Neural progenitor cell (in vitro differentiated cells): ENCODE measurements at regions not wholly inside any gene's neighbourhood (a gene's known extent, or its start where the extent isn't known, plus 50 kb on each side); places are given as distances from the start of the nearest gene placed in this dataset.

Experiments used
- DNase-seq: peaks from one replicate; pipeline ENCODE4 v3.0.0-alpha.2; 2016; ENCODE audit warnings: low spot score
- H2AFZ ChIP-seq: fragments of 200-600 bp; sonication (generic); replicated peaks from 2 replicates; pipeline ENCODE4 v1.6.1; 2016; ENCODE audit warnings: antibody characterized with exemption
- H3F3A ChIP-seq: fragments of 200-600 bp; sonication (generic); 2 replicates; pipeline ENCODE4 v1.6.1; 2016; ENCODE audit warnings: antibody characterized with exemption, low read depth
- H3K27ac ChIP-seq: fragments of 200-600 bp; sonication (generic); 2 replicates; pipeline ENCODE4 v1.5.1; 2016; ENCODE audit warnings: mild to moderate bottlenecking
- H3K27me3 ChIP-seq: fragments of 200-600 bp; sonication (generic); 2 replicates; pipeline ENCODE4 v1.6.1; 2016; ENCODE audit warnings: mild to moderate bottlenecking, moderate library complexity
- H3K36me3 ChIP-seq: fragments of 200-600 bp; sonication (generic); 2 replicates; pipeline ENCODE4 v1.5.1; 2016
- H3K4me1 ChIP-seq: fragments of 200-600 bp; sonication (generic); 2 replicates; pipeline ENCODE4 v1.6.1; 2016; ENCODE audit warnings: mixed run types
- H3K4me2 ChIP-seq: fragments of 200-600 bp; sonication (generic); 2 replicates; pipeline ENCODE4 v1.6.1; 2016
- H3K4me3 ChIP-seq: fragments of 200-600 bp; sonication (generic); 2 replicates; pipeline ENCODE4 v1.5.1; 2016
- H3K79me2 ChIP-seq: fragments of 200-600 bp; sonication (generic); 2 replicates; pipeline ENCODE4 v1.6.1; 2016; ENCODE audit warnings: low read depth
- H3K9ac ChIP-seq: fragments of 200-600 bp; sonication (generic); 2 replicates; pipeline ENCODE4 v1.6.1; 2016
- H3K9me3 ChIP-seq: fragments of 200-600 bp; sonication (generic); 2 replicates; pipeline ENCODE4 v1.5.1; 2016; ENCODE audit warnings: low read depth
- H4K20me1 ChIP-seq: fragments of 200-600 bp; sonication (generic); 2 replicates; pipeline ENCODE4 v1.6.1; 2016; ENCODE audit warnings: low read depth
- H3K27ac Mint-ChIP-seq: 3 replicates; pipeline ENCODE4 v1.8.0; 2021; ENCODE audit warnings: mixed read lengths
- H3K27me3 Mint-ChIP-seq: 2 replicates; pipeline ENCODE4 v1.8.0; 2022; ENCODE audit warnings: low read depth, mild to moderate bottlenecking, inconsistent platforms, moderate library complexity, mixed read lengths; ENCODE audit not compliant: insufficient read depth
- H3K36me3 Mint-ChIP-seq: 3 replicates; pipeline ENCODE4 v1.8.0; 2021; ENCODE audit warnings: mixed read lengths
- H3K4me1 Mint-ChIP-seq: 3 replicates; pipeline ENCODE4 v1.8.0; 2021; ENCODE audit warnings: mixed read lengths
- H3K4me3 Mint-ChIP-seq: 3 replicates; pipeline ENCODE4 v1.8.0; 2021; ENCODE audit warnings: mild to moderate bottlenecking, moderate library complexity, mixed read lengths
- H3K9me3 Mint-ChIP-seq: 3 replicates; pipeline ENCODE4 v1.8.0; 2020; ENCODE audit warnings: mixed read lengths
- EZH2 ChIP-seq: fragments of 200-600 bp; sonication (generic); IDR thresholded peaks from 2 replicates; pipeline ENCODE4 v1.6.1; 2017; ENCODE audit warnings: antibody characterized with exemption, mild to moderate bottlenecking, moderate library complexity
- EZH2phosphoT487 ChIP-seq: fragments of 200-600 bp; sonication (generic); IDR thresholded peaks from 2 replicates; pipeline ENCODE4 v1.6.1; 2017; ENCODE audit warnings: antibody characterized with exemption
- TF ChIP-seq, protein P1 (sequence below): fragments of 200-600 bp; sonication (generic); IDR thresholded peaks from 2 replicates; pipeline ENCODE4 v1.5.1; 2017; ENCODE audit warnings: antibody characterized with exemption, mild to moderate bottlenecking

DNA sequence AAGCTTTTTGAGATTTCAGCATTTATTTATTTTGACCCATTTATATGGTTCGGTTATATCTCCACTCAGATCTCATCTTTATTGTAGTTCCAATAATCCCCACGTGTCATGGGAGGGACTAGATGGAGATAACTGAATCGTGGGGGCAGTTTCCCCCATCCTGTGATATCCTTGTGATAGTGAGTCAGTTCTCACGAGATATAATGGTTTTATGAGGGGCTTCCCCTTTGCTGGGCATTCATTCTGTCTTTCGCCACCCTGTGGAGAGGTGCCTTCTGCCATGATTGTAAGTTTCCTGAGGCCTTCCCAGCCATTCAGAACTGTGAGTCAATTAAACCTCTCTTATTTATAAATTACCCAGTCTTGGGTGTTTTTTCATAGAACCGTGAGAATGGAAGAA, 96.5 kb upstream of the PCSK1 start:
- Mint-ChIP-seq H3K36me3 (no peaks in the 10 kb centered on the region), H3K4me1 (peaks cover 7% of the 10 kb centered on the region), H3K9me3 (no peaks in the 10 kb centered on the region), H3K27ac (no peak overlapping the region), H3K4me3 (no peak overlapping the region), H3K27me3 (peaks cover 2% of the 10 kb centered on the region)
- Histone ChIP-seq H2AFZ (no peak overlapping the region), H3K9ac (no peak overlapping the region), H3K27me3 (no peaks in the 10 kb centered on the region), H3K27ac (no peak overlapping the region), H3K4me2 (no peak overlapping the region), H3F3A (no peaks in the 10 kb centered on the region), H3K36me3 (no peaks in the 10 kb centered on the region), H4K20me1 (no peaks in the 10 kb centered on the region), H3K9me3 (no peaks in the 10 kb centered on the region), H3K4me3 (no peak overlapping the region), H3K79me2 (no peaks in the 10 kb centered on the region), H3K4me1 (no peaks in the 10 kb centered on the region)
- no peak for DNase-seq
- TF ChIP-seq EZH2phosphoT487 (no peak), EZH2 (no peak)
- TF ChIP-seq, protein P1, sequence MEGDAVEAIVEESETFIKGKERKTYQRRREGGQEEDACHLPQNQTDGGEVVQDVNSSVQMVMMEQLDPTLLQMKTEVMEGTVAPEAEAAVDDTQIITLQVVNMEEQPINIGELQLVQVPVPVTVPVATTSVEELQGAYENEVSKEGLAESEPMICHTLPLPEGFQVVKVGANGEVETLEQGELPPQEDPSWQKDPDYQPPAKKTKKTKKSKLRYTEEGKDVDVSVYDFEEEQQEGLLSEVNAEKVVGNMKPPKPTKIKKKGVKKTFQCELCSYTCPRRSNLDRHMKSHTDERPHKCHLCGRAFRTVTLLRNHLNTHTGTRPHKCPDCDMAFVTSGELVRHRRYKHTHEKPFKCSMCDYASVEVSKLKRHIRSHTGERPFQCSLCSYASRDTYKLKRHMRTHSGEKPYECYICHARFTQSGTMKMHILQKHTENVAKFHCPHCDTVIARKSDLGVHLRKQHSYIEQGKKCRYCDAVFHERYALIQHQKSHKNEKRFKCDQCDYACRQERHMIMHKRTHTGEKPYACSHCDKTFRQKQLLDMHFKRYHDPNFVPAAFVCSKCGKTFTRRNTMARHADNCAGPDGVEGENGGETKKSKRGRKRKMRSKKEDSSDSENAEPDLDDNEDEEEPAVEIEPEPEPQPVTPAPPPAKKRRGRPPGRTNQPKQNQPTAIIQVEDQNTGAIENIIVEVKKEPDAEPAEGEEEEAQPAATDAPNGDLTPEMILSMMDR, result no peak

DNA sequence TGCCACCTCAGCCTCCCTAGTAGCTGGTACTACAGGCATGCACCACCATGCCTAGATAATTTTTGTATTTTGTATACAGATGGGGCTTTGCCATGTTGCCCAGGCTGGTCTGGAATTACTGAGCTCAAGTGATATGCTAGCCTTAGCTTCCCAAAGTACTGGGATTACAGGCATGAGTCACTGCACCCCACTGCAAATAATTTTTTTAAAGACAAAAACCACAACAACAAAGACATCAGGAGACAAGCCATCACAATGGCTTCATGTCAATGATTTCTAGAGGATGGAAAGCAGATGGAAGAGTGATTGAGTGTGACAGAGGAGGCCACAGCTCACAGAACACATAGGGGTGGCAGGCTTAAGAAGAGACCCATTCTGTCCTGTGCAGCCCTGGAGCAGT, 97.9 kb upstream of the PCSK1 start:
- no peaks in the 10 kb centered on the region for H3K9me3 Mint-ChIP-seq
- no peak overlapping the region for H3K4me3 Mint-ChIP-seq
- TF ChIP-seq EZH2, result no peak
- TF ChIP-seq, protein P1, result no peak
- no peak for TF ChIP-seq EZH2phosphoT487
- no peaks in the 10 kb centered on the region for H3K36me3 ChIP-seq
- H3K27me3 Mint-ChIP-seq, result peaks cover 2% of the 10 kb centered on the region
- peaks cover 7% of the 10 kb centered on the region for H3K4me1 Mint-ChIP-seq
- H4K20me1 ChIP-seq, result no peaks in the 10 kb centered on the region
- no peaks in the 10 kb centered on the region for H3K79me2 ChIP-seq
- no peak overlapping the region for H3K9ac ChIP-seq
- H3K4me2 ChIP-seq, result no peak overlapping the region
- H3F3A ChIP-seq, result no peaks in the 10 kb centered on the region
- no peaks in the 10 kb centered on the region for H3K9me3 ChIP-seq
- H3K36me3 Mint-ChIP-seq, result no peaks in the 10 kb centered on the region
- no peak overlapping the region for H3K27ac Mint-ChIP-seq
- H3K4me3 ChIP-seq, result no peak overlapping the region
- DNase-seq, result no peak
- H3K27me3 ChIP-seq, result no peaks in the 10 kb centered on the region
- no peak overlapping the region for H2AFZ ChIP-seq
- H3K27ac ChIP-seq, result no peak overlapping the region
- H3K4me1 ChIP-seq, result no peaks in the 10 kb centered on the region

DNA sequence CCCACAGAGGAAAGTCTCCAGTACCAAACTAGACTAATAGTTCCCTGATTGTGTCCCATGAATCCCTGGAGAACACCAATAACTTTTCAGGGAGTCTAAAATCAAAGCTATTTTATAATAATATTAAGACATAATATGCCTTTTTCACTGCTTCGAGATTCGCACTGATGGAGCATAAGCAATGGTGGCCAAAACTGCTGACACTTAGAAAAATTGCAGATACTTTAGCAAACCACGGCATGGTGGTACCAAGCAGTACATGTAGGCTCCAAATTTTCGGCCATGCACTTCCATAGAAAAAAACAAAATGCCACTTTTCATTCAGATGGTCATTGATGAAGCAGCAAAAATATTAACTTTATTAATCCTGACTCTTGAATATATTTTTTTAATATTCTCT, 100.3 kb upstream of the PCSK1 start:
- H3K27me3 ChIP-seq, result no peaks in the 10 kb centered on the region
- H3K4me3 Mint-ChIP-seq, result no peak overlapping the region

DNA sequence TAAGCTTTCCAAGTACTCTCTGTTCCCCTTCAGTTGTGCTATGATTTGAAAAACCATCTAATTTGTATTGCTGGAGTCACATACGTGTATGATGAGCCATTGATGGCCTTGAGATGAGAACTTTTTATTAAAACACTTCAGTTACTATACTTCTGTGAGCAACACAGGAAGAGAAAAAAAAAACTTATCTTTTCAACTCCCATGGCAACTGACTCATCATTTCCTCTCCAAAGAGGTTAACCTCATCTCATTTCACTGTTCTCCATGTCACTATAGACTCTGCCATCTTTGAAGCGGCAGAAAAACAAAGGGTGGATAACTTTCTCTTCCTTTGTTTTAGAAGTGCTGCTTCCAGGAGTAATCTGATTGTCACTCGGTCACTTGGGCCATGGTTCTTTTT, 104.3 kb upstream of the PCSK1 start:
- Histone ChIP-seq H3K9ac (no peak overlapping the region), H3K79me2 (no peaks in the 10 kb centered on the region), H2AFZ (no peak overlapping the region), H3K36me3 (no peaks in the 10 kb centered on the region), H3K9me3 (no peaks in the 10 kb centered on the region), H4K20me1 (no peaks in the 10 kb centered on the region), H3F3A (no peaks in the 10 kb centered on the region), H3K4me1 (no peaks in the 10 kb centered on the region), H3K4me2 (no peak overlapping the region), H3K27me3 (no peaks in the 10 kb centered on the region), H3K27ac (no peak overlapping the region), H3K4me3 (no peak overlapping the region)
- Mint-ChIP-seq H3K36me3 (no peaks in the 10 kb centered on the region), H3K9me3 (peaks cover 3% of the 10 kb centered on the region), H3K4me1 (no peaks in the 10 kb centered on the region), H3K27ac (no peak overlapping the region), H3K27me3 (peaks cover 2% of the 10 kb centered on the region), H3K4me3 (no peak overlapping the region)
- TF ChIP-seq EZH2 (no peak), EZH2phosphoT487 (no peak)
- TF ChIP-seq, protein P1, result no peak
- DNase-seq, result no peak

More for the DNA sequence above, 100.3 kb upstream of the PCSK1 start:
- H3K27ac Mint-ChIP-seq, result no peak overlapping the region
- no peak for DNase-seq
- TF ChIP-seq EZH2phosphoT487, result no peak
- TF ChIP-seq EZH2, result no peak
- H3K9me3 ChIP-seq, result no peaks in the 10 kb centered on the region
- no peaks in the 10 kb centered on the region for H3K79me2 ChIP-seq
- no peaks in the 10 kb centered on the region for H3K36me3 Mint-ChIP-seq
- H3K27ac ChIP-seq, result no peak overlapping the region
- peaks cover under 1% of the 10 kb centered on the region for H3K4me1 Mint-ChIP-seq
- no peak overlapping the region for H3K4me3 ChIP-seq
- no peaks in the 10 kb centered on the region for H3F3A ChIP-seq
- H3K9ac ChIP-seq, result no peak overlapping the region
- H3K4me1 ChIP-seq, result no peaks in the 10 kb centered on the region
- no peaks in the 10 kb centered on the region for H4K20me1 ChIP-seq
- H3K4me2 ChIP-seq, result no peak overlapping the region
- no peak overlapping the region for H2AFZ ChIP-seq
- peaks cover 2% of the 10 kb centered on the region for H3K27me3 Mint-ChIP-seq
- no peaks in the 10 kb centered on the region for H3K36me3 ChIP-seq
- H3K9me3 Mint-ChIP-seq, result peaks cover 3% of the 10 kb centered on the region
